DND-41 (cell line): ENCODE measurements at regions not wholly inside any gene's neighbourhood (a gene's known extent, or its start where the extent isn't known, plus 50 kb on each side); places are given as distances from the start of the nearest gene placed in this dataset.

Source experiments
- ATAC-seq: fragments of 200-7000 bp; cut with Tn5 transposase; 3 replicates; pipeline ENCODE4 v1.9.1; 2021; ENCODE audit warnings: low read depth; ENCODE audit not compliant: insufficient read depth
- DNase-seq: peaks from one replicate; pipeline ENCODE4 v3.0.0-alpha.2; 2020
- H2AFZ ChIP-seq: 2 replicates; pipeline ENCODE4 v1.6.0; 2012; ENCODE audit warnings: low read depth, low read length
- H3K27ac ChIP-seq: 2 replicates; pipeline ENCODE4 v1.5.1; 2012; ENCODE audit warnings: low read length, inconsistent platforms
- H3K27me3 ChIP-seq: fragments of 200-600 bp; sonication (generic); 2 replicates; pipeline ENCODE4 v1.6.0; 2012; ENCODE audit warnings: low read length, mild to moderate bottlenecking, inconsistent platforms; ENCODE audit not compliant: insufficient read depth, poor library complexity
- H3K36me3 ChIP-seq: 2 replicates; pipeline ENCODE4 v1.5.1; 2012; ENCODE audit warnings: low read length, inconsistent platforms; ENCODE audit not compliant: insufficient read depth
- H3K4me1 ChIP-seq: 2 replicates; pipeline ENCODE4 v1.5.1; 2012; ENCODE audit warnings: mild to moderate bottlenecking, low read length; ENCODE audit not compliant: insufficient read depth
- H3K4me2 ChIP-seq: 2 replicates; pipeline ENCODE4 v1.6.0; 2012; ENCODE audit warnings: mild to moderate bottlenecking, moderate library complexity, low read length, inconsistent platforms; ENCODE audit not compliant: insufficient read depth
- H3K4me3 ChIP-seq, 2 experiments: fragments of 200-600 bp in 1 of 2; shearing (Covaris generic) in 1 of 2; 2 replicates each; pipeline ENCODE4 v1.5.1; 2012 to 2016; ENCODE audit warnings: inconsistent platforms in 2 of 2, low read length in 2 of 2, mild to moderate bottlenecking in 2 of 2, low read depth in 1 of 2, moderate library complexity in 1 of 2
- H3K79me2 ChIP-seq: 2 replicates; pipeline ENCODE4 v1.6.0; 2012; ENCODE audit warnings: low read length, inconsistent platforms; ENCODE audit not compliant: insufficient read depth
- H3K9ac ChIP-seq: 2 replicates; pipeline ENCODE4 v1.6.0; 2012; ENCODE audit warnings: low read depth, mild to moderate bottlenecking, inconsistent platforms, low read length, moderate library complexity
- H3K9me3 ChIP-seq: 2 replicates; pipeline ENCODE4 v1.5.1; 2012; ENCODE audit warnings: low read length, moderate library complexity, mild to moderate bottlenecking, inconsistent platforms; ENCODE audit not compliant: insufficient read depth, severe bottlenecking
- H4K20me1 ChIP-seq: 2 replicates; pipeline ENCODE4 v1.6.0; 2012; ENCODE audit warnings: low read length; ENCODE audit not compliant: insufficient read depth
- CTCF ChIP-seq: IDR thresholded peaks from 2 replicates; pipeline ENCODE4 v1.5.1; 2012; ENCODE audit warnings: borderline replicate concordance, low read length, moderate library complexity, mild to moderate bottlenecking; ENCODE audit not compliant: poor library complexity, severe bottlenecking; ENCODE audit errors: extremely low read depth
- EZH2 ChIP-seq: IDR thresholded peaks from 3 replicates; pipeline ENCODE4 v1.6.1; 2012; ENCODE audit warnings: borderline replicate concordance, low read depth, mild to moderate bottlenecking, moderate library complexity, low read length, inconsistent platforms; ENCODE audit not compliant: severe bottlenecking

DNA sequence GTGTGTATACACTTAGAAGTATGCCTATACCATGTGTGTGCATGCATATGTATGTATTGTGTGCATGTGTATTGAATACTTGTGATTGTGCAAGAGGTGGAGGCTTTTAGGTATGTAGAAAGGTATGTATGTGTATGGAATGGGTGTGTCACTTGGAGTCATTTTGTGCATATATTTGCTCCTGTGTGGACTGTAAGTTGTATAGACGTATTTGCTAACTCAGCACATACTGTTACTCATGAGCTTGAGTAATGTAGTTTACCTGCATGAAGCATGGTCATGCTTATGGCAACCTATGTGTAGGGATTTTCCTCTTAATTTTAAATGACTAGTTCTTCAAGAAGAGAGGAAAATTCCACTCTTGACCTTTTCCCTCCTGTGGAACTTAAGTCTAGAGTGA lies 507.6 kb upstream of the LARGE1 start:
- Histone ChIP-seq H3K27me3 (no peaks in the 10 kb centered on the region), H3K36me3 (no peaks in the 10 kb centered on the region), H3K4me3 (no peak overlapping the region), H3K4me1 (no peaks in the 10 kb centered on the region), H3K27ac (no peak overlapping the region), H3K9me3 (no peaks in the 10 kb centered on the region), H3K79me2 (no peaks in the 10 kb centered on the region), H4K20me1 (no peaks in the 10 kb centered on the region), H3K4me2 (no peak overlapping the region), H3K9ac (no peak overlapping the region), H2AFZ (no peak overlapping the region)
- ATAC-seq (no peak), DNase-seq (no peak)
- TF ChIP-seq CTCF, result no peak
- TF ChIP-seq EZH2, result no peak

- peak; percentile 65 for ATAC-seq
- Histone ChIP-seq H4K20me1 (no peaks in the 10 kb centered on the region), H3K36me3 (no peaks in the 10 kb centered on the region), H3K79me2 (no peaks in the 10 kb centered on the region), H3K4me1 (no peaks in the 10 kb centered on the region), H3K9me3 (no peaks in the 10 kb centered on the region), H3K27me3 (no peaks in the 10 kb centered on the region), H3K4me2 (no peak overlapping the region), H3K4me3 (no peak overlapping the region), H3K27ac (no peak overlapping the region), H3K9ac (no peak overlapping the region), H2AFZ (no peak overlapping the region)
- no peak for TF ChIP-seq CTCF
- TF ChIP-seq EZH2, result no peak
- DNase-seq, result peak; percentile 16
Measured at GRCh38 chr22:34429314-34429713, 509.0 kb upstream of the LARGE1 start.

DNA sequence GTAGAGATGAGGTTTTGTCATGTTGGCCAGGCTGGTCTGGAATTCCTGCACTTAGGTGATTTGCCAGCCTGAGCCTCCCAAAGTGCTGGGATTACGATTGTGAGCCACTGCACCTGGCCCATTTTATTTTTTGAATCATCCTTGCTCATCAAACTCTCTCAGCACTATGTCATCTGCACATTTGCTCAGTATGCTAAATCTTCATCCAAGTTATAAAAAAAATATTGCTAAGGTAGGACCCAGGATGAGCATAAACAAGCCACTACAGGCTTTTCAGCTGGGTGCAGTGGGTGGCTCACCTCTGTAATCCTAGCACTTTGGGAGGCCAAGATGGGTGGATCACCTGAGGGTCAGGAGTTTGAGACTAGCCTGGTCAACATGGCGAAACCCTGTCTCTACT lies 510.1 kb upstream of the LARGE1 start:
- TF ChIP-seq CTCF, result no peak
- no peak for TF ChIP-seq EZH2
- Histone ChIP-seq H2AFZ (no peak overlapping the region), H3K36me3 (no peaks in the 10 kb centered on the region), H3K9ac (no peak overlapping the region), H3K79me2 (no peaks in the 10 kb centered on the region), H3K27ac (no peak overlapping the region), H3K9me3 (no peaks in the 10 kb centered on the region), H4K20me1 (no peaks in the 10 kb centered on the region), H3K4me1 (no peaks in the 10 kb centered on the region), H3K4me3 (no peak overlapping the region), H3K27me3 (no peaks in the 10 kb centered on the region), H3K4me2 (no peak overlapping the region)
- no peak for ATAC-seq
- DNase-seq, result no peak

- no peak for DNase-seq
- no peak for ATAC-seq
- no peak overlapping the region for H3K9ac ChIP-seq
- H3K4me1 ChIP-seq, result no peaks in the 10 kb centered on the region
- H2AFZ ChIP-seq, result no peak overlapping the region
- no peaks in the 10 kb centered on the region for H3K27me3 ChIP-seq
- H3K4me3 ChIP-seq, result no peak overlapping the region
- no peaks in the 10 kb centered on the region for H3K36me3 ChIP-seq
- TF ChIP-seq CTCF (no peak), EZH2 (no peak)
- no peaks in the 10 kb centered on the region for H3K9me3 ChIP-seq
- H3K27ac ChIP-seq, result no peak overlapping the region
- no peak overlapping the region for H3K4me2 ChIP-seq
- no peaks in the 10 kb centered on the region for H4K20me1 ChIP-seq
- no peaks in the 10 kb centered on the region for H3K79me2 ChIP-seq
Measured at GRCh38 chr22:34434371-34434770, 514.1 kb upstream of the LARGE1 start.
